Activated naive CD8-positive, alpha-beta T cell treated with anti-CD3 and anti-CD28 coated beads, Interleukin-2, amount 10 ng/mL, durations not matched to agents 7 days and 5 days (primary cell): ENCODE measurements at regions not wholly inside any gene's neighbourhood (a gene's known extent, or its start where the extent isn't known, plus 50 kb on each side); places are given as distances from the start of the nearest gene placed in this dataset.
"Not testable (repeated sequence)": the region's sequence is repeated elsewhere in the genome, so short reads cannot be mapped to it uniquely, and the experiment has no call there.

Experiments
- ATAC-seq: fragments of 150-1000 bp; cut with Tn5 transposase; one replicate; pipeline ENCODE4 v1.10.0; 2021; ENCODE audit warnings: low read depth, moderate library complexity
- POLR2A ChIA-PET: fragments of 350-600 bp; sonication (Branson Sonifier 250); formaldehyde crosslinking; loops from one replicate; lab custom pipeline; 2021; ENCODE audit warnings: antibody characterized with exemption; lab: Charles Lee
- DNase-seq: peaks from one replicate; pipeline ENCODE4 v3.0.0; 2021
- H3K27ac Mint-ChIP-seq: one replicate; pipeline ENCODE4 v1.8.0; 2022; ENCODE audit warnings: mild to moderate bottlenecking, mixed read lengths
- H3K27me3 Mint-ChIP-seq: one replicate; pipeline ENCODE4 v1.8.0; 2022; ENCODE audit warnings: mild to moderate bottlenecking, moderate library complexity, mixed read lengths
- H3K36me3 Mint-ChIP-seq: one replicate; pipeline ENCODE4 v1.8.0; 2021; ENCODE audit warnings: mild to moderate bottlenecking, mixed read lengths
- H3K4me1 Mint-ChIP-seq: one replicate; pipeline ENCODE4 v1.8.0; 2021; ENCODE audit warnings: mixed read lengths
- H3K4me3 Mint-ChIP-seq: one replicate; pipeline ENCODE4 v1.8.0; 2022; ENCODE audit warnings: mild to moderate bottlenecking, moderate library complexity, mixed read lengths
- H3K9me3 Mint-ChIP-seq: one replicate; pipeline ENCODE4 v1.8.0; 2021; ENCODE audit warnings: mixed read lengths

GRCh38 chr1:79711001-79711431 is 704.5 kb upstream of the ADGRL4 start:
- Mint-ChIP-seq H3K27ac (no peak overlapping the region), H3K4me1 (no peaks in the 10 kb centered on the region), H3K36me3 (no peaks in the 10 kb centered on the region), H3K27me3 (no peaks in the 10 kb centered on the region), H3K4me3 (no peak overlapping the region), H3K9me3 (peaks cover 2% of the 10 kb centered on the region)
- POLR2A ChIA-PET: no interaction called here
- ATAC-seq (no peak), DNase-seq (no peak)

- H3K27ac Mint-ChIP-seq: no peak overlapping the region
- POLR2A ChIA-PET: no interaction called here
These were observed 702.2 kb upstream of the ADGRL4 start for GRCh38 chr1:79708646-79709265.

GRCh38 chr1:79705218-79705617 is 698.7 kb upstream of the ADGRL4 start:
- no peak for ATAC-seq
- Mint-ChIP-seq H3K36me3 (no peaks in the 10 kb centered on the region), H3K4me3 (no peak overlapping the region), H3K27ac (no peak overlapping the region), H3K4me1 (no peaks in the 10 kb centered on the region), H3K9me3 (peaks cover 11% of the 10 kb centered on the region), H3K27me3 (no peaks in the 10 kb centered on the region)
- DNase-seq: no peak
- POLR2A ChIA-PET: no interaction called here

More at GRCh38 chr1:79708646-79709265, 702.2 kb upstream of the ADGRL4 start:
- Mint-ChIP-seq H3K9me3 (peaks cover 5% of the 10 kb centered on the region), H3K4me1 (no peaks in the 10 kb centered on the region), H3K36me3 (no peaks in the 10 kb centered on the region), H3K27me3 (no peaks in the 10 kb centered on the region), H3K4me3 (no peak overlapping the region)
- no peak for ATAC-seq
- DNase-seq: no peak

GRCh38 chr1:79704067-79704466 is 697.5 kb upstream of the ADGRL4 start:
- no peaks in the 10 kb centered on the region for H3K36me3 Mint-ChIP-seq
- H3K27me3 Mint-ChIP-seq: no peaks in the 10 kb centered on the region
- ATAC-seq (no peak), DNase-seq (no peak)
- peaks cover 15% of the 10 kb centered on the region for H3K9me3 Mint-ChIP-seq
- POLR2A ChIA-PET: no interaction called here
- no peak overlapping the region for H3K27ac Mint-ChIP-seq
- H3K4me1 Mint-ChIP-seq: no peaks in the 10 kb centered on the region
- H3K4me3 Mint-ChIP-seq: no peak overlapping the region

- H3K4me3 Mint-ChIP-seq, H3K36me3 Mint-ChIP-seq, ATAC-seq, POLR2A ChIA-PET, H3K4me1 Mint-ChIP-seq, DNase-seq, H3K27me3 Mint-ChIP-seq, H3K27ac Mint-ChIP-seq: not testable (repeated sequence)
- peaks cover 18% of the 10 kb centered on the region for H3K9me3 Mint-ChIP-seq
These were observed 695.9 kb upstream of the ADGRL4 start for GRCh38 chr1:79702336-79702999.

GRCh38 chr1:79695138-79695537 is 688.6 kb upstream of the ADGRL4 start:
- no peaks in the 10 kb centered on the region for H3K36me3 Mint-ChIP-seq
- POLR2A ChIA-PET: no interaction called here
- DNase-seq (no peak), ATAC-seq (no peak)
- H3K4me3 Mint-ChIP-seq: no peak overlapping the region
- no peaks in the 10 kb centered on the region for H3K27me3 Mint-ChIP-seq
- H3K4me1 Mint-ChIP-seq: no peaks in the 10 kb centered on the region
- no peak overlapping the region for H3K27ac Mint-ChIP-seq
- peaks cover 7% of the 10 kb centered on the region for H3K9me3 Mint-ChIP-seq

GRCh38 chr1:79694241-79694640 is 687.7 kb upstream of the ADGRL4 start:
- no peak overlapping the region for H3K27ac Mint-ChIP-seq
- H3K4me3 Mint-ChIP-seq: no peak overlapping the region
- no peaks in the 10 kb centered on the region for H3K27me3 Mint-ChIP-seq
- no peaks in the 10 kb centered on the region for H3K36me3 Mint-ChIP-seq
- peaks cover 4% of the 10 kb centered on the region for H3K9me3 Mint-ChIP-seq
- ATAC-seq: no peak
- POLR2A ChIA-PET: no interaction called here
- no peak for DNase-seq
- no peaks in the 10 kb centered on the region for H3K4me1 Mint-ChIP-seq

- Mint-ChIP-seq H3K4me3 (no peak overlapping the region), H3K27me3 (no peaks in the 10 kb centered on the region), H3K36me3 (no peaks in the 10 kb centered on the region), H3K9me3 (no peaks in the 10 kb centered on the region), H3K27ac (no peak overlapping the region), H3K4me1 (no peaks in the 10 kb centered on the region)
- DNase-seq (no peak), ATAC-seq (no peak)
- POLR2A ChIA-PET: no interaction called here
These were observed 687.0 kb upstream of the ADGRL4 start for GRCh38 chr1:79693441-79694114.

GRCh38 chr1:79692519-79692918 is 686.0 kb upstream of the ADGRL4 start:
- Mint-ChIP-seq H3K9me3 (no peaks in the 10 kb centered on the region), H3K36me3 (no peaks in the 10 kb centered on the region), H3K4me1 (no peaks in the 10 kb centered on the region), H3K27ac (no peak overlapping the region), H3K27me3 (no peaks in the 10 kb centered on the region), H3K4me3 (no peak overlapping the region)
- DNase-seq (no peak), ATAC-seq (no peak)
- POLR2A ChIA-PET: no interaction called here

- POLR2A ChIA-PET: no interaction called here
- H3K36me3 Mint-ChIP-seq: no peaks in the 10 kb centered on the region
- H3K9me3 Mint-ChIP-seq: peaks cover 2% of the 10 kb centered on the region
- DNase-seq: no peak
- H3K4me3 Mint-ChIP-seq: no peak overlapping the region
- no peak for ATAC-seq
- no peaks in the 10 kb centered on the region for H3K4me1 Mint-ChIP-seq
- no peaks in the 10 kb centered on the region for H3K27me3 Mint-ChIP-seq
- no peak overlapping the region for H3K27ac Mint-ChIP-seq
These were observed 682.4 kb upstream of the ADGRL4 start for GRCh38 chr1:79688932-79689331.

- no peak for DNase-seq
- no peaks in the 10 kb centered on the region for H3K36me3 Mint-ChIP-seq
- POLR2A ChIA-PET: no interaction called here
- no peak overlapping the region for H3K27ac Mint-ChIP-seq
- H3K27me3 Mint-ChIP-seq: no peaks in the 10 kb centered on the region
- H3K4me1 Mint-ChIP-seq: no peaks in the 10 kb centered on the region
- H3K4me3 Mint-ChIP-seq: no peak overlapping the region
- peaks cover 6% of the 10 kb centered on the region for H3K9me3 Mint-ChIP-seq
- no peak for ATAC-seq
These were observed 676.9 kb upstream of the ADGRL4 start for GRCh38 chr1:79683420-79683819.

- ATAC-seq (no peak), DNase-seq (no peak)
- Mint-ChIP-seq H3K9me3 (peaks cover 6% of the 10 kb centered on the region), H3K4me3 (no peak overlapping the region), H3K27ac (no peak overlapping the region), H3K36me3 (no peaks in the 10 kb centered on the region), H3K27me3 (no peaks in the 10 kb centered on the region), H3K4me1 (no peaks in the 10 kb centered on the region)
- POLR2A ChIA-PET: no interaction called here
These were observed 675.9 kb upstream of the ADGRL4 start for GRCh38 chr1:79682478-79682877.

- Mint-ChIP-seq H3K9me3 (peaks cover 6% of the 10 kb centered on the region), H3K36me3 (no peaks in the 10 kb centered on the region)
These were observed 674.9 kb upstream of the ADGRL4 start for GRCh38 chr1:79681382-79681781.

GRCh38 chr1:79679916-79680315 is 673.4 kb upstream of the ADGRL4 start:
- DNase-seq (no peak), ATAC-seq (no peak)
- H3K4me3 Mint-ChIP-seq: no peak overlapping the region
- H3K27me3 Mint-ChIP-seq: no peaks in the 10 kb centered on the region
- H3K9me3 Mint-ChIP-seq: peaks cover 7% of the 10 kb centered on the region
- POLR2A ChIA-PET: no interaction called here
- H3K27ac Mint-ChIP-seq: no peak overlapping the region
- no peaks in the 10 kb centered on the region for H3K4me1 Mint-ChIP-seq
- no peaks in the 10 kb centered on the region for H3K36me3 Mint-ChIP-seq

More at GRCh38 chr1:79681382-79681781, 674.9 kb upstream of the ADGRL4 start:
- POLR2A ChIA-PET: no interaction called here
- DNase-seq (no peak), ATAC-seq (no peak)
- no peak overlapping the region for H3K4me3 Mint-ChIP-seq
- no peaks in the 10 kb centered on the region for H3K27me3 Mint-ChIP-seq
- no peaks in the 10 kb centered on the region for H3K4me1 Mint-ChIP-seq
- H3K27ac Mint-ChIP-seq: no peak overlapping the region
